ENCODE measurements at regions not wholly inside any gene's neighbourhood (a gene's known extent, or its start where the extent isn't known, plus 50 kb on each side); places are given as distances from the start of the nearest gene placed in this dataset.
"Not testable (repeated sequence)": the region's sequence is repeated elsewhere in the genome, so short reads cannot be mapped to it uniquely, and the experiment has no call there.

DNA sequence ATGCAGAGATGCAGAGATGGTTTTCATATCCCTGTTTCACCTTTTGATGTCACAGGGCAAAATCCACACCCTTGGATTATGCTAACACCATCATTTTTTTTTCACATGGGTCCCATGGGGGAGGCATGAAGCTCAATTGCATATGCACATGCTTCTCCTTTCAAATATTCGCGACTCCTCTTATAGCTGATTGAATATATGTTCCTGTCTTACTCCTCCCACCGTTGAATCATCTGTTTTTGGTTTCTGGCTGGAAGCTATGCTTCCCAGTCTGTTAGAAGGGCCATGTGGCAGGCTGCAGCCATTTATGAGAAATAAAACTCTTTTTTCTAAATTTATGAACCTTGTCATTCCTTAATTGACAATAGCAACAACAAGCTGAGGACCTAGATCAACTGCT is 877.9 kb upstream of the CDH18 start:
- H3K4me3 ChIP-seq (ENCODE audit: low read depth, low read length); H3K4me1 ChIP-seq (ENCODE audit: control insufficient read depth, insufficient read depth, low read length); CTCF ChIA-PET; H3K36me3 ChIP-seq (ENCODE audit: control insufficient read depth in 2 of 2, insufficient read depth in 1 of 2, low read length in 2 of 2); H3K9me3 ChIP-seq (ENCODE audit: control insufficient read depth, insufficient read depth, low read depth, low read length); POLR2A ChIA-PET; H3K27ac ChIP-seq (ENCODE audit: extremely low read depth, low read depth, low read length): not testable (repeated sequence)

GRCh38 chr5:20833081-20833627 is 845.2 kb upstream of the CDH18 start:
- POLR2A ChIA-PET, result no interaction called here
- Histone ChIP-seq H3K27ac (ENCODE audit: extremely low read depth, low read depth, low read length) (no peak overlapping the region), H3K9me3 (ENCODE audit: control insufficient read depth, insufficient read depth, low read depth, low read length) (no peaks in the 10 kb centered on the region), H3K36me3 (ENCODE audit: control insufficient read depth in 2 of 2, insufficient read depth in 1 of 2, low read length in 2 of 2) (no peaks in the 10 kb centered on the region), H3K4me3 (ENCODE audit: low read depth, low read length) (no peak overlapping the region), H3K4me1 (ENCODE audit: control insufficient read depth, insufficient read depth, low read length) (no peaks in the 10 kb centered on the region)
- CTCF ChIA-PET, result no interaction called here
- TF ChIP-seq, protein P1, sequence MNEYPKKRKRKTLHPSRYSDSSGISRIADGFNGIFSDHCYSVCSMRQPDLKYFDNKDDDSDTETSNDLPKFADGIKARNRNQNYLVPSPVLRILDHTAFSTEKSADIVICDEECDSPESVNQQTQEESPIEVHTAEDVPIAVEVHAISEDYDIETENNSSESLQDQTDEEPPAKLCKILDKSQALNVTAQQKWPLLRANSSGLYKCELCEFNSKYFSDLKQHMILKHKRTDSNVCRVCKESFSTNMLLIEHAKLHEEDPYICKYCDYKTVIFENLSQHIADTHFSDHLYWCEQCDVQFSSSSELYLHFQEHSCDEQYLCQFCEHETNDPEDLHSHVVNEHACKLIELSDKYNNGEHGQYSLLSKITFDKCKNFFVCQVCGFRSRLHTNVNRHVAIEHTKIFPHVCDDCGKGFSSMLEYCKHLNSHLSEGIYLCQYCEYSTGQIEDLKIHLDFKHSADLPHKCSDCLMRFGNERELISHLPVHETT (tag by site-specific recombination; IDR thresholded peaks at IDR 0.05), result no peak
- no peak for TF ChIP-seq ZNF202 (tag by site-specific recombination; IDR thresholded peaks at IDR 0.05; ENCODE audit: borderline replicate concordance)
- TF ChIP-seq ZNF302 (tag by site-specific recombination; IDR thresholded peaks at IDR 0.05; ENCODE audit: low read depth), result no peak

- ChIA-PET CTCF (no interaction called here), POLR2A (no interaction called here)
- Histone ChIP-seq H3K27ac (ENCODE audit: extremely low read depth, low read depth, low read length) (no peak overlapping the region), H3K9me3 (ENCODE audit: control insufficient read depth, insufficient read depth, low read depth, low read length) (no peaks in the 10 kb centered on the region), H3K4me1 (ENCODE audit: control insufficient read depth, insufficient read depth, low read length) (no peaks in the 10 kb centered on the region), H3K36me3 (ENCODE audit: control insufficient read depth in 2 of 2, insufficient read depth in 1 of 2, low read length in 2 of 2) (no peaks in the 10 kb centered on the region), H3K4me3 (ENCODE audit: low read depth, low read length) (no peak overlapping the region)
- TF ChIP-seq SP3 (tag by site-specific recombination; IDR thresholded peaks at IDR 0.05), result no peak
- TF ChIP-seq ZNF558 (tag by site-specific recombination; IDR thresholded peaks at IDR 0.05), result no peak
- TF ChIP-seq ZNF645 (tag by site-specific recombination; IDR thresholded peaks at IDR 0.05), result no peak
- no peak for TF ChIP-seq ZNF473 (tag by site-specific recombination; IDR thresholded peaks at IDR 0.05)
- no peak for TF ChIP-seq ZBTB49 (tag by site-specific recombination; IDR thresholded peaks at IDR 0.05; ENCODE audit: low read depth)
- no peak for TF ChIP-seq ZNF518A (tag by site-specific recombination; conservative IDR thresholded peaks at IDR 0.05; ENCODE audit: low read depth)
- TF ChIP-seq ZNF701 (tag by site-specific recombination; IDR thresholded peaks at IDR 0.05), result no peak
- no peak for TF ChIP-seq GFI1B (tag by site-specific recombination; IDR thresholded peaks at IDR 0.05)
- TF ChIP-seq ZNF747 (tag by site-specific recombination; IDR thresholded peaks at IDR 0.05), result no peak
- TF ChIP-seq ZNF707 (tag by site-specific recombination; IDR thresholded peaks at IDR 0.05), result no peak
These were observed 844.4 kb upstream of the CDH18 start for GRCh38 chr5:20832204-20833080.

GRCh38 chr5:20825951-20826350 is 838.0 kb upstream of the CDH18 start:
- H3K36me3 ChIP-seq (ENCODE audit: control insufficient read depth in 2 of 2, insufficient read depth in 1 of 2, low read length in 2 of 2); POLR2A ChIA-PET; CTCF ChIA-PET; H3K9me3 ChIP-seq (ENCODE audit: control insufficient read depth, insufficient read depth, low read depth, low read length); H3K4me3 ChIP-seq (ENCODE audit: low read depth, low read length); H3K27ac ChIP-seq (ENCODE audit: extremely low read depth, low read depth, low read length); H3K4me1 ChIP-seq (ENCODE audit: control insufficient read depth, insufficient read depth, low read length): not testable (repeated sequence)

- H3K4me1 ChIP-seq (ENCODE audit: control insufficient read depth, insufficient read depth, low read length); POLR2A ChIA-PET; CTCF ChIA-PET; H3K36me3 ChIP-seq (ENCODE audit: control insufficient read depth in 2 of 2, insufficient read depth in 1 of 2, low read length in 2 of 2); H3K9me3 ChIP-seq (ENCODE audit: control insufficient read depth, insufficient read depth, low read depth, low read length); H3K4me3 ChIP-seq (ENCODE audit: low read depth, low read length); H3K27ac ChIP-seq (ENCODE audit: extremely low read depth, low read depth, low read length): not testable (repeated sequence)
These were observed 809.2 kb upstream of the CDH18 start for GRCh38 chr5:20797216-20797615.
